Naive B cell (primary cell): ENCODE measurements at regions not wholly inside any gene's neighbourhood (a gene's known extent, or its start where the extent isn't known, plus 50 kb on each side); places are given as distances from the start of the nearest gene placed in this dataset.
"Not testable (repeated sequence)": the region's sequence is repeated elsewhere in the genome, so short reads cannot be mapped to it uniquely, and the experiment has no call there.

Experiments used
- ATAC-seq, 2 donors: fragments of 150-1000 bp; cut with Tn5 transposase; 2 replicates each; pipeline ENCODE4 v1.10.0; 2021; ENCODE audit warnings: low read depth in 2 of 2, mild to moderate bottlenecking in 2 of 2, moderate library complexity in 2 of 2
- DNase-seq: peaks from one replicate; pipeline ENCODE4 v3.0.0; 2022
- H3K27ac Mint-ChIP-seq, 6 donors: one replicate each; pipeline ENCODE4 v1.8.0; 2020 to 2022; ENCODE audit warnings: mild to moderate bottlenecking in 6 of 6, mixed read lengths in 6 of 6, moderate library complexity in 5 of 6, inconsistent platforms in 2 of 6
- H3K27me3 Mint-ChIP-seq, 3 donors: one replicate each; pipeline ENCODE4 v1.8.0; 2021 to 2022; ENCODE audit warnings: mixed read lengths in 3 of 3, mild to moderate bottlenecking in 1 of 3
- H3K36me3 Mint-ChIP-seq, 2 donors: one replicate each; pipeline ENCODE4 v1.8.0; 2020 to 2022; ENCODE audit warnings: mixed read lengths in 2 of 2, inconsistent platforms in 1 of 2, mild to moderate bottlenecking in 1 of 2
- H3K4me1 Mint-ChIP-seq, 3 donors: one replicate each; pipeline ENCODE4 v1.8.0; 2020 to 2022; ENCODE audit warnings: mixed read lengths in 3 of 3, inconsistent platforms in 1 of 3, mild to moderate bottlenecking in 1 of 3, moderate library complexity in 1 of 3
- H3K4me3 Mint-ChIP-seq, 8 donors: one replicate each; pipeline ENCODE4 v1.8.0; 2020 to 2022; ENCODE audit warnings: mild to moderate bottlenecking in 8 of 8, mixed read lengths in 8 of 8, moderate library complexity in 8 of 8, inconsistent platforms in 2 of 8
- H3K9me3 Mint-ChIP-seq, 7 donors: one replicate each; pipeline ENCODE4 v1.8.0; 2020 to 2022; ENCODE audit warnings: mixed read lengths in 7 of 7, mild to moderate bottlenecking in 5 of 7, inconsistent platforms in 2 of 7, moderate library complexity in 1 of 7

DNA sequence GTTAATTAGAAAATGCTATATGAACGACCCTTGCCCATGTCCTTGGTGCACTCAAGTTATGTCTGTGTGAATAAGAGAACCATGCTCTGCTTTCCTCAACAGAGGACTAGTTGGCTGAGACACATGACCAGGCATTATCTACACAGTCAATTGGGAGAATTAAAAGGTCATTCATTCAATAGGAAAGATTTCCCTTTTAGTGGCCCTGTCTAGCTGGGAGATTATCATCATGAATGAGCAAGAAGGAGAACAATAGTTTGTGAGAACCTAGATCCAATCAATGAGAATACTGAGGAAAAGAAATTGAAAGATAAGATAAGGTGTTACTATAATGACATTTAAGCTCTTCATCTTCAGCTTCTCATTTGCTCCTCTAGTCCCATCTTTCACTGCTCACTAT lies 1033.4 kb upstream of the LCORL start:
- Mint-ChIP-seq H3K9me3 (peaks cover 0 to 6% (median 0%) of the 10 kb centered on the region in 7 donors), H3K4me3 (no peak overlapping the region), H3K27ac (no peak overlapping the region), H3K4me1 (no peaks in the 10 kb centered on the region), H3K36me3 (no peaks in the 10 kb centered on the region), H3K27me3 (no peaks in the 10 kb centered on the region)
- DNase-seq (no peak), ATAC-seq (no peak)

GRCh38 chr4:19051831-19052230 lies 1030.3 kb upstream of the LCORL start:
- no peak for DNase-seq
- Mint-ChIP-seq H3K27me3 (no peaks in the 10 kb centered on the region), H3K27ac (no peak overlapping the region), H3K36me3 (no peaks in the 10 kb centered on the region), H3K9me3 (peaks cover 0 to 6% (median 0%) of the 10 kb centered on the region in 7 donors), H3K4me3 (no peak overlapping the region), H3K4me1 (no peaks in the 10 kb centered on the region)
- no peak for ATAC-seq

- peaks cover 0 to 8% (median 0%) of the 10 kb centered on the region in 7 donors for H3K9me3 Mint-ChIP-seq
- no peaks in the 10 kb centered on the region for H3K27me3 Mint-ChIP-seq
- H3K4me1 Mint-ChIP-seq = no peaks in the 10 kb centered on the region
- no peaks in the 10 kb centered on the region for H3K36me3 Mint-ChIP-seq
- DNase-seq (no peak), ATAC-seq (no peak)
- no peak overlapping the region for H3K4me3 Mint-ChIP-seq
- no peak overlapping the region for H3K27ac Mint-ChIP-seq
Observed at GRCh38 chr4:19047279-19047880, 1025.8 kb upstream of the LCORL start.

- peaks cover 0 to 10% (median 4%) of the 10 kb centered on the region in 7 donors for H3K9me3 Mint-ChIP-seq
- no peak overlapping the region for H3K4me3 Mint-ChIP-seq
- no peaks in the 10 kb centered on the region for H3K27me3 Mint-ChIP-seq
- H3K4me1 Mint-ChIP-seq = no peaks in the 10 kb centered on the region
- DNase-seq (no peak), ATAC-seq (no peak)
- no peaks in the 10 kb centered on the region for H3K36me3 Mint-ChIP-seq
- H3K27ac Mint-ChIP-seq = no peak overlapping the region
Observed at GRCh38 chr4:19039816-19040215, 1018.3 kb upstream of the LCORL start.

DNA sequence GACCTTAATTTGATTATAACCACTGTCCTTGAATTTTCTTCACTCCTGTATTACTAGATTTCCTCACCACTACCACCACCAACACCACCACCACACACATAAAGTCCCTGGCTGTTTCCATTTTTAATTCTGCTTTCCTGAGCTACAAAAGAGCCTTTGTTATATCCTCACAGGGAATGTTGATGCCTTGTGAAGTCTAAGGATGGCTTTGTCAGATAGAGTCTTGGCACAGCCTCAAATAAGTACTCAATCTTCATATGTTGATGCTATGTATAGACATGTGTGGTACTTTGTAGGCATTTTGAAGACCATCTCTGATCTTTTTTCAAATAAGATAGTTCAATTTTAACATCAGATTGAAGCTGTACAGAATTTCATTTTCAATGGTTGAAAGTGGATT lies 1016.7 kb upstream of the LCORL start:
- peaks cover 0 to 7% (median 4%) of the 10 kb centered on the region in 7 donors for H3K9me3 Mint-ChIP-seq
- ATAC-seq = no peak
- no peaks in the 10 kb centered on the region for H3K36me3 Mint-ChIP-seq
- no peaks in the 10 kb centered on the region for H3K4me1 Mint-ChIP-seq
- no peak overlapping the region for H3K4me3 Mint-ChIP-seq
- H3K27me3 Mint-ChIP-seq = no peaks in the 10 kb centered on the region
- DNase-seq = no peak
- no peak overlapping the region for H3K27ac Mint-ChIP-seq

- ATAC-seq (no peak), DNase-seq (no peak)
- peaks cover 0 to 7% (median 0%) of the 10 kb centered on the region in 7 donors for H3K9me3 Mint-ChIP-seq
- H3K36me3 Mint-ChIP-seq = no peaks in the 10 kb centered on the region
- no peaks in the 10 kb centered on the region for H3K4me1 Mint-ChIP-seq
- H3K4me3 Mint-ChIP-seq = no peak overlapping the region
- H3K27me3 Mint-ChIP-seq = no peaks in the 10 kb centered on the region
- no peak overlapping the region for H3K27ac Mint-ChIP-seq
Observed at GRCh38 chr4:19033816-19034733, 1012.5 kb upstream of the LCORL start.

DNA sequence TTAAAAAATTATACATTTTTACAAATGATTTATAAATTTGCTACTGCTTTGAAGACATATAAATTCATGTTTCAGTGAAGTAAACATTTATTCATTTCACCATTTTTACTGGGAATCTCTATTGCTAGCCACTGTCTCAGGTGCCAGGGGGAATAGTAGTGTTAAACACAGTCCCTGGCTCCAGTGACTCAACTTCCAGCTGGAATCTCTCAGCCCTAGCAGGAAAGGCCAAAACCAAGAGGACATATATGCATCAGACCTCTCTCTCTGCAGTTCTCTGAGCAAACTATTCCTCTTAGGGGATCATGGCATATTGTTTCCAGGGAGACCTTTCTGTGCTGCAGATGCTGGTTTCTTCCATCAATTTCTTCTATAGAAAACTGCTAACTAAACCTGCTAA lies 1009.0 kb upstream of the LCORL start:
- H3K36me3 Mint-ChIP-seq = no peaks in the 10 kb centered on the region
- H3K4me1 Mint-ChIP-seq = no peaks in the 10 kb centered on the region
- DNase-seq = no peak
- H3K4me3 Mint-ChIP-seq = no peak overlapping the region
- H3K27ac Mint-ChIP-seq = no peak overlapping the region
- no peak for ATAC-seq
- peaks cover 0 to 7% (median 1%) of the 10 kb centered on the region in 7 donors for H3K9me3 Mint-ChIP-seq
- no peaks in the 10 kb centered on the region for H3K27me3 Mint-ChIP-seq

- no peak overlapping the region for H3K27ac Mint-ChIP-seq
- DNase-seq (no peak), ATAC-seq (no peak)
- H3K27me3 Mint-ChIP-seq = no peaks in the 10 kb centered on the region
- no peaks in the 10 kb centered on the region for H3K4me1 Mint-ChIP-seq
- peaks cover 0 to 7% (median 1%) of the 10 kb centered on the region in 7 donors for H3K9me3 Mint-ChIP-seq
- H3K4me3 Mint-ChIP-seq = no peak overlapping the region
- H3K36me3 Mint-ChIP-seq = no peaks in the 10 kb centered on the region
Observed at GRCh38 chr4:19030048-19030447, 1008.5 kb upstream of the LCORL start.

DNA sequence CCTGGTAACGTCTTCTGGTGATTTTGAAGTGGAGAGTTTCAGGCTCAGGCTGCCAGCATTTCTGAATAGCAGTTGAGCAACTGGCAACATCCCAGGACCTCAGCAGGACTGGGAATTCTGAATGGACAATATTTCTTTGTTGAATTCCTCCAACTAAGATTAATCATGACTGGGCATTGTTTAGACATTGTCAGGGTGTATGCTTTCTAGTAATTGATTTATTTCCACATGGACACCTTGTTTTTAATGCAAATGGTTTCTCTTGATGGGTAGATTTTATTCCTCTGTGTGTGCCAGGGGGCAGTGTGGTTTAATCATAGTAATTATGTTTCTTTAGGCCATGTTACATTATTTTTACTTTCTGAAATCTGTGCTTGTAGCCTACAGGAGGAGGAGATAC lies 1004.7 kb upstream of the LCORL start:
- no peak for ATAC-seq
- Mint-ChIP-seq H3K4me1 (no peaks in the 10 kb centered on the region), H3K27ac (no peak overlapping the region)

DNA sequence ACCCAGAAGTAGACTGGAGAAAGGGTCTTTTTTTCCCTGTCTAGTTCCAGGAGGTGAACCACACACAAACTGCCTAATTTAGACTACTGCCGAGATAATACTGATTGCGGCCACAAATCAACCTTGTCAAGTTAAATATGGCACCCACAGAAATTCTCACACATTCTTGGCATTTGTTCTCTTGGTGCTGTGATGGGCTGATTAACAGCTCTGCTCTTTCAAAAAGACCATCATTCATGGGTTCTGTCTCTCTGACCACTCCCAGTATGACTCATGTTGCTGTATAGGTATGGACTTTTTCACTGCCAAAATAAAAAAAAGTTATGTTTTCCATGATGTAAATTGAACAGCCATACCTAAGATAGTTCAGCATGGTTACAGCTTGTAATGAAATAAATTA lies 1003.5 kb upstream of the LCORL start:
- no peaks in the 10 kb centered on the region for H3K4me1 Mint-ChIP-seq
- H3K4me3 Mint-ChIP-seq = no peak overlapping the region
- DNase-seq (no peak), ATAC-seq (no peak)
- no peak overlapping the region for H3K27ac Mint-ChIP-seq
- H3K9me3 Mint-ChIP-seq = peaks cover 0 to 6% (median 0%) of the 10 kb centered on the region in 7 donors
- H3K36me3 Mint-ChIP-seq = no peaks in the 10 kb centered on the region
- H3K27me3 Mint-ChIP-seq = no peaks in the 10 kb centered on the region

More for the DNA sequence above, 1004.7 kb upstream of the LCORL start:
- DNase-seq = no peak
- Mint-ChIP-seq H3K4me3 (no peak overlapping the region), H3K9me3 (peaks cover 0 to 4% (median 0%) of the 10 kb centered on the region in 7 donors), H3K27me3 (no peaks in the 10 kb centered on the region), H3K36me3 (no peaks in the 10 kb centered on the region)

DNA sequence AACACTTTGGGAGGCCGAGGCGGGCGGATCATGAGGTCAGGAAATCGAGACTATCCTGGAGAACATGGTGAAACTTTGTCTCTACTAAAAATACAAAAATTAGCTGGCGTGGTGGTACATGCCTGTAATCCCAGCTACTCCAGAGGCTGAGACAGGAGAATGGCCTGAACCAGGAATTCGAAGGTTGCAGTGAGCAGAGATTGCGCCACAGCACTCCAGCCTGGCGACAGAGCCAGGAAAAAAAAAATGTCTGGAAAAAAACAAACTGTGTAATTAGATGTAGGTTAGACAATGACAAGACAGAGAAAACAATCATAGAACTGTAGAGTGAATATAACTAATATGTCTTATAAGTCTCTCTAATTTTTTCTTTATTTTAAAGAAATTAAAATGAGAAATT lies 1002.5 kb upstream of the LCORL start:
- no peak for DNase-seq
- no peaks in the 10 kb centered on the region for H3K36me3 Mint-ChIP-seq
- H3K4me3 Mint-ChIP-seq = no peak overlapping the region

DNA sequence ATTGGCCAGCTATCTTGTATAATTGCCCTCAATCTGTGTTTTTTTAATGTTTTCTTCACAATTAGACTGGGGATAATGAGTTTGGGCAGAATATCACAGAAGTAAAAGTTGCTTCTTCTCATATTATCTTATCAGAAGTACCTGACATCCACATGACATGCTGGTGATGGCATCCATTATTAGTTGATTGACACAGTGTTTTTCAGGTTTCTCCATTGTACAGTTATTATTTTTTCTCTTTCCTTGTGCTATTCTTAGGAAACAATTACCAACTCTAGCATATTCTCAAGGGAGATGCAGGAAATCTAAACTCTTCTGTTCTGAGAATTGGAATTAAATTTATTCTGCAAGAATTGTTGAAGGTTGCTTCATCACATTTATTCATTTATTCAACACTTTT lies 1000.1 kb upstream of the LCORL start:
- no peaks in the 10 kb centered on the region for H3K36me3 Mint-ChIP-seq
- ATAC-seq (no peak), DNase-seq (no peak)
- no peak overlapping the region for H3K27ac Mint-ChIP-seq
- H3K4me1 Mint-ChIP-seq = no peaks in the 10 kb centered on the region
- no peaks in the 10 kb centered on the region for H3K27me3 Mint-ChIP-seq
- no peak overlapping the region for H3K4me3 Mint-ChIP-seq
- peaks cover 0 to 6% (median under 1%) of the 10 kb centered on the region in 7 donors for H3K9me3 Mint-ChIP-seq

More for the DNA sequence above, 1002.5 kb upstream of the LCORL start:
- peaks cover 0 to 6% (median 0%) of the 10 kb centered on the region in 7 donors for H3K9me3 Mint-ChIP-seq
- H3K27ac Mint-ChIP-seq = no peak overlapping the region
- no peaks in the 10 kb centered on the region for H3K4me1 Mint-ChIP-seq
- H3K27me3 Mint-ChIP-seq = no peaks in the 10 kb centered on the region
- no peak for ATAC-seq

DNA sequence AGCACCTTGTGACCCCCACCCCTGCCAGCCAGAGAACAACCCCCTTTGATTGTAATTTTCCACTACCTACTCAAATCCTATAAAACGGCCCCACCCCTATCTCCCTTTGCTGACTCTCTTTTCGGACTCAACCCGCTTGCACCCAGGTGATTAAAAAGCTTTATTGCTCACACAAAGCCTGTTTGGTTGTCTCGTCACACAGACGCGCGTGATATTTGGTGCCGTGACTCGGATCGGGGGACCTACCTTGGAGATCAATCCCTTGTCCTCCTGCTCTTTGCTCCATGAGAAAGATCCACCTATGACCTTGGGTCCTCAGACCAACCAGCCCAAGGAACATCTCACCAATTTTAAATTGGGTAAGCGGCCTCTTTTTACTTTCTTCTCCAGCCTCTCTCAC lies 995.0 kb upstream of the LCORL start:
- ATAC-seq, H3K9me3 Mint-ChIP-seq: not testable (repeated sequence)

DNA sequence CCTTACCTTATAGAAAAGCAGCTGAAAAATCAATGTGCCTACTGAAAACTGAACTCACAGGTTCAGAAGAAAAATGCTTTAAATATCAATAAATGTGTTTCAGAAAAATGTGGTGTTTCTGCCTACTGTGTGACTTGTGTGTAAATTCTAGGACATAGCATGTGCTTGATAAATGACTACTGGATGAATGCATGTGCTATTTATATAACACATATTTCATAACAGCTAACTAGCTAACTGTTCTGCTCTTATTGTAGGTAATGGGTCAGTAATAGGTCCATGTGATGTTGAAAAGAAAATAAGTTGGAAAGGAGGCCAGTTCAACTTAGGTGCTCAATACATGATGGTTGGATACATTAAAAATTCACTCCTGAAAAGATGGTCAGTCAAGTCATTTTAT lies 993.0 kb upstream of the LCORL start:
- ATAC-seq = no peak
- Mint-ChIP-seq H3K4me3 (no peak overlapping the region), H3K36me3 (no peaks in the 10 kb centered on the region), H3K27me3 (no peaks in the 10 kb centered on the region), H3K9me3 (peaks cover 0 to 5% (median 0%) of the 10 kb centered on the region in 7 donors), H3K27ac (no peak overlapping the region), H3K4me1 (no peaks in the 10 kb centered on the region)
- no peak for DNase-seq

More for the DNA sequence above, 995.0 kb upstream of the LCORL start:
- DNase-seq, H3K36me3 Mint-ChIP-seq, H3K4me1 Mint-ChIP-seq, H3K27me3 Mint-ChIP-seq, H3K27ac Mint-ChIP-seq: not testable (repeated sequence)
- H3K4me3 Mint-ChIP-seq = peak overlapping the region in 1 of 8 donors; percentile 25
